GM19025 (cell line): ENCODE measurements at regions not wholly inside any gene's neighbourhood (a gene's known extent, or its start where the extent isn't known, plus 50 kb on each side); places are given as distances from the start of the nearest gene placed in this dataset.

Source experiments
- ATAC-seq: cut with Tn5 transposase; IDR thresholded peaks from one replicate; pipeline ENCODE4 v1.9.1; 2021; ENCODE audit warnings: mild to moderate bottlenecking, low read depth, moderate library complexity; ENCODE audit not compliant: unreplicated experiment

- no peak for ATAC-seq
Measured at GRCh38 chr9:95762322-95762721, 113.2 kb upstream of the ERCC6L2 start.

- ATAC-seq = no peak
Measured at GRCh38 chr9:95760791-95761190, 114.7 kb upstream of the ERCC6L2 start.

- ATAC-seq = no peak
Measured at GRCh38 chr9:95757439-95757838, 118.1 kb upstream of the ERCC6L2 start.

GRCh38 chr9:95756986-95757385, 118.5 kb upstream of the ERCC6L2 start:
- ATAC-seq = no peak

GRCh38 chr9:95756101-95756500, 119.4 kb upstream of the ERCC6L2 start:
- no peak for ATAC-seq

GRCh38 chr9:95755421-95755730, 120.1 kb upstream of the ERCC6L2 start:
- no peak for ATAC-seq

- ATAC-seq = no peak
Measured at GRCh38 chr9:95754533-95755420, 120.7 kb upstream of the ERCC6L2 start.

GRCh38 chr9:95753762-95754465, 121.6 kb upstream of the ERCC6L2 start:
- no peak for ATAC-seq

- no peak for ATAC-seq
Measured at GRCh38 chr9:95752129-95752731, 123.3 kb upstream of the ERCC6L2 start.

GRCh38 chr9:95751520-95751790, 124.0 kb upstream of the ERCC6L2 start:
- ATAC-seq = no peak

GRCh38 chr9:95750725-95751519, 124.6 kb upstream of the ERCC6L2 start:
- no peak for ATAC-seq

- no peak for ATAC-seq
Measured at GRCh38 chr9:95749493-95749892, 126.0 kb upstream of the ERCC6L2 start.

- no peak for ATAC-seq
Measured at GRCh38 chr9:95746408-95747180, 128.9 kb upstream of the ERCC6L2 start.

GRCh38 chr9:95742821-95743220, 132.7 kb upstream of the ERCC6L2 start:
- no peak for ATAC-seq

GRCh38 chr9:95741631-95742030, 133.9 kb upstream of the ERCC6L2 start:
- no peak for ATAC-seq

- no peak for ATAC-seq
Measured at GRCh38 chr9:95740217-95741004, 135.1 kb upstream of the ERCC6L2 start.

- no peak for ATAC-seq
Measured at GRCh38 chr9:95738438-95738837, 137.1 kb upstream of the ERCC6L2 start.

- no peak for ATAC-seq
Measured at GRCh38 chr9:95736891-95737522, 138.5 kb upstream of the ERCC6L2 start.

- no peak for ATAC-seq
Measured at GRCh38 chr9:95736370-95736769, 139.1 kb upstream of the ERCC6L2 start.
